Transverse colon (tissue), 4 donors: ENCODE measurements at regions not wholly inside any gene's neighbourhood (a gene's known extent, or its start where the extent isn't known, plus 50 kb on each side); places are given as distances from the start of the nearest gene placed in this dataset.

Experiments
- DNase-seq: peaks from one replicate; pipeline ENCODE4 v3.0.0-alpha.2; 2019
- H3K27ac ChIP-seq, 4 donors: fragments of 200-600 bp; sonication (generic); 2 replicates each; pipeline ENCODE4 v1.5.1; 2016 to 2018; ENCODE audit warnings: inconsistent platforms in 4 of 4
- H3K27me3 ChIP-seq: fragments of 200-600 bp; sonication (generic); 2 replicates; pipeline ENCODE4 v1.5.1; 2017; ENCODE audit warnings: inconsistent platforms
- H3K36me3 ChIP-seq, 4 donors: fragments of 200-600 bp; sonication (generic); 2 replicates each; pipeline ENCODE4 v1.5.1; 2017 to 2019; ENCODE audit warnings: inconsistent platforms in 4 of 4
- H3K4me1 ChIP-seq, 4 donors: fragments of 200-600 bp; sonication (generic); 2 replicates each; pipeline ENCODE4 v1.5.1; 2017 to 2020; ENCODE audit warnings: inconsistent platforms in 4 of 4
- H3K4me3 ChIP-seq, 4 donors: fragments of 200-600 bp; sonication (generic); 1 replicate in 1 of 4; 2 replicates in 3 of 4; pipeline versions ENCODE4 v1.5.1 to v1.6.1; 2017 to 2019; ENCODE audit warnings: inconsistent platforms in 4 of 4
- H3K9me3 ChIP-seq, 2 donors: fragments of 200-600 bp; sonication (generic); 2 replicates each; pipeline ENCODE4 v1.5.1; 2017 to 2019; ENCODE audit warnings: inconsistent platforms in 2 of 2
- EP300 ChIP-seq: sonication (generic); formaldehyde crosslinking; IDR thresholded peaks from one replicate; pipeline ENCODE4 v1.6.1; 2017; ENCODE audit warnings: antibody characterized with exemption, low read depth
- POLR2A ChIP-seq: fragments of 450-650 bp; IDR thresholded peaks from one replicate; pipeline ENCODE4 v1.6.1; 2016; ENCODE audit warnings: antibody characterized with exemption, mild to moderate bottlenecking, moderate library complexity
- POLR2AphosphoS5 ChIP-seq, 3 donors: sonication (generic); formaldehyde crosslinking; IDR thresholded peaks; one replicate each; pipeline ENCODE4 v1.6.1; 2016; ENCODE audit warnings: antibody characterized with exemption in 3 of 3
- WGBS, 2 donors: methylation state at CpG; one replicate each; pipeline ENCODE4 v1.1.5; 2018; ENCODE audit warnings: low coverage in 1 of 2; 5-methylcytosine and 5-hydroxymethylcytosine counted together
- in situ Hi-C, 4 donors: fragments of 200-750 bp; cut with MboI; loops; one replicate each; pipeline versions ENCODE4 v1.15.0 to v1.15.1; 2017; ENCODE audit warnings: low sequenced_read_pairs in 3 of 4, low pct_ligation_motif_present in 1 of 4, low pct_unique_long_range_greater_than_20kb in 1 of 4
- intact Hi-C: fragments of 100-400 bp; cut with DNase I; formaldehyde crosslinking; loops from one replicate; pipeline ENCODE4 v1.15.1; 2023; ENCODE audit warnings: low total_unique reads
- TF ChIP-seq, protein P1 (sequence below), 5 experiments: fragments of 200-600 bp in 3 of 5; fragments of 450-650 bp in 2 of 5; sonication (generic) in 3 of 5; IDR thresholded peaks; 1 replicate in 2 of 5; 2 replicates in 3 of 5; pipeline ENCODE4 v1.5.1; 2016 to 2017; ENCODE audit warnings: antibody characterized with exemption in 5 of 5, inconsistent platforms in 3 of 5, mild to moderate bottlenecking in 2 of 5, moderate library complexity in 1 of 5

DNA sequence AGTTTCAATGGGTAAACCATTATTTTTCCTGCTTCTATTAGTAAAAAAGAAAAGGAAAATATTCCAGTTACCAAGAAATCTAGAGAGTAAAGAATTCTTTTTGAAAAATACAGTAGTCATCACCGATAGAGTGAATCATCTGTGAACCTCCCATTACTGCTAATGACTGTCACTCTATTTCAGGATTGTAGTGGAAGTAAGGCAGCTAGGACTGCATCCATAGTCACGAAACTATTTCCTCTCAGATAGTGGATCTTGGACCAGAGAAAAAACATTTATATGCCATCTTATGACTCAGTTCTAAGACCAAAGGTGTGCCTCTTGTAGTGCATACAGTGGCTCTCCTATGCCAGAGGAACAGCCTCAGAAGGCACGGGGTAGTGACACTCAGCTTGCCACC is 173.9 kb upstream of the PLEKHA5 start:
- in situ Hi-C loops, result no loop called here
- no peak for DNase-seq

DNA sequence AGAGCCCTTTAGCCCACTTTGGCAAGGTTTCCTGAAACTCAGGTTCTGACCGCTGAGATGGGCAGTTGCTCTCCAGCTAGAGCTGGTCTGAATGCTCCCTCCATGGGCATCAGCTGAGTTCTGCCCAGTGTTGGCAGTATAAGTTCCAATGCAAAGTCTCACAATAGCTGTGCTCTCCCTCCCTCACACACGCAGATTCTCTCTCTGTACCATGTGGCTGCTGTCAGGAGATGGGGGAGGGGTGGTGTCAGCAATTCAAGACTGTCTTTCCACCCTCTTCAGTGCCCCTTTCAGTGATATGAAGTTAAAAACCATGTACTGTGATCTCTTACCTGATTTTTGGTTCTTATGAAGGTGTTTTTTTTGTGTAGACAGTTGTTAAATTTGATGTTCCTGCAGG is 164.3 kb upstream of the PLEKHA5 start:
- Histone ChIP-seq H3K4me3 (no peak overlapping the region), H3K27me3 (no peaks in the 10 kb centered on the region), H3K36me3 (no peaks in the 10 kb centered on the region), H3K9me3 (no peaks in the 10 kb centered on the region), H3K4me1 (no peaks in the 10 kb centered on the region), H3K27ac (no peak overlapping the region)
- no peak for DNase-seq
- no peak for TF ChIP-seq POLR2AphosphoS5 (IDR thresholded peaks at IDR 0.05)
- no peak for TF ChIP-seq EP300
- no peak for TF ChIP-seq POLR2A
- intact Hi-C loops (no loop called here), in situ Hi-C loops (no loop called here)
- WGBS, 2 donors, result 72% methylated on average over 2 of the region's 2 CpGs; no CpG with 5 or more reads in 1 of the 2 donors

More for the DNA sequence above, 173.9 kb upstream of the PLEKHA5 start:
- H3K4me1 ChIP-seq, result no peaks in the 10 kb centered on the region
- no peak overlapping the region for H3K4me3 ChIP-seq
- H3K36me3 ChIP-seq, result no peaks in the 10 kb centered on the region
- TF ChIP-seq, protein P1, sequence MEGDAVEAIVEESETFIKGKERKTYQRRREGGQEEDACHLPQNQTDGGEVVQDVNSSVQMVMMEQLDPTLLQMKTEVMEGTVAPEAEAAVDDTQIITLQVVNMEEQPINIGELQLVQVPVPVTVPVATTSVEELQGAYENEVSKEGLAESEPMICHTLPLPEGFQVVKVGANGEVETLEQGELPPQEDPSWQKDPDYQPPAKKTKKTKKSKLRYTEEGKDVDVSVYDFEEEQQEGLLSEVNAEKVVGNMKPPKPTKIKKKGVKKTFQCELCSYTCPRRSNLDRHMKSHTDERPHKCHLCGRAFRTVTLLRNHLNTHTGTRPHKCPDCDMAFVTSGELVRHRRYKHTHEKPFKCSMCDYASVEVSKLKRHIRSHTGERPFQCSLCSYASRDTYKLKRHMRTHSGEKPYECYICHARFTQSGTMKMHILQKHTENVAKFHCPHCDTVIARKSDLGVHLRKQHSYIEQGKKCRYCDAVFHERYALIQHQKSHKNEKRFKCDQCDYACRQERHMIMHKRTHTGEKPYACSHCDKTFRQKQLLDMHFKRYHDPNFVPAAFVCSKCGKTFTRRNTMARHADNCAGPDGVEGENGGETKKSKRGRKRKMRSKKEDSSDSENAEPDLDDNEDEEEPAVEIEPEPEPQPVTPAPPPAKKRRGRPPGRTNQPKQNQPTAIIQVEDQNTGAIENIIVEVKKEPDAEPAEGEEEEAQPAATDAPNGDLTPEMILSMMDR (IDR thresholded peaks at IDR 0.05), result no peak
- TF ChIP-seq POLR2AphosphoS5 (IDR thresholded peaks at IDR 0.05) (no peak), EP300 (no peak), POLR2A (no peak)
- no peaks in the 10 kb centered on the region for H3K27me3 ChIP-seq
- intact Hi-C loops, result no loop called here
- no peaks in the 10 kb centered on the region for H3K9me3 ChIP-seq
- no peak overlapping the region for H3K27ac ChIP-seq
- WGBS, 2 donors, result 40 to 88% methylated on average over 1 to 3 of the region's 3 CpGs

DNA sequence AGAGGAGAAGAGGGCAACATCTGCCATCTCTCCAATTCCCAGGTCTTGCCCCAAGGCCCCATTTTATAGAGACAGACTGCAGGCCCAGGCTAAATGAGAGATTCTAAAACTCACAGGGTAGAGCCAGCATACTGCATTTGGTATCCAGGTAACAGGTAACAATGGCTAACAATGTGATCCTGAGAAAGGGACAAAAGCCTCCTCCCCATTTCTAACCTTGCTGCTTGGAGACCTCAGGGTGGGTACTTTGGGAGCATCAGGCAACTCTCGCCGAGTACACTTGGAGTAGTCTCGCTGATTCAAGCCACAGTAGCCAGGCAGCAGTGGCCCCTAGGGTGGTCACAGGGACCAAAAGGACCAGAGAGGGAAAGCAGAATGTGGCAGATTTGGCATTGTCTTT is 162.6 kb upstream of the PLEKHA5 start:
- DNase-seq, result no peak
- Histone ChIP-seq H3K36me3 (no peaks in the 10 kb centered on the region), H3K9me3 (no peaks in the 10 kb centered on the region), H3K27me3 (no peaks in the 10 kb centered on the region), H3K4me3 (no peak overlapping the region), H3K27ac (no peak overlapping the region), H3K4me1 (no peaks in the 10 kb centered on the region)
- intact Hi-C loops (no loop called here), in situ Hi-C loops (no loop called here)
- WGBS, 2 donors, result 86% methylated on average over 3 of the region's 3 CpGs; no CpG with 5 or more reads in 1 of the 2 donors
- no peak for TF ChIP-seq EP300
- no peak for TF ChIP-seq POLR2A
- TF ChIP-seq POLR2AphosphoS5 (IDR thresholded peaks at IDR 0.05), result no peak
- TF ChIP-seq, protein P1 (IDR thresholded peaks at IDR 0.05), result no peak

DNA sequence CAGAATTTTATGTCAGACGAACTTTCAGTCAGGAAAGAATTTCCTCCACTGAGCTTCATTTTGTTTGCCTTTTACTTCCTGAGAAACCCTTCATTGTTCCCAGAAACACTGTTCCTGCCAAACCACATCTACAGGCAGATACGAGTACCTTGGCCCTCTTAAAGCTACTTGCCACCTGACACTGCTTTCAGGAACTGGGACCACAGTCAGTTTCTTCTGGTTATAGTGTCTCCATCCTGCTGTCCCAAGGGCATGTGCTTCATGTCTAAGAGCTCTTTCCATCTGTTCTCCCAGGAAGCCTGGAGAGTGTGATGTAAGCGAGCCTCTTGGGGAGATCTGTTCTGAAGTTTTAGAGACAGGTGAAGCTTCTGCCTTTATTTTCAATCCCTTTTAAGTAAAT is 161.7 kb upstream of the PLEKHA5 start:
- no peaks in the 10 kb centered on the region for H3K9me3 ChIP-seq
- no peak overlapping the region for H3K27ac ChIP-seq
- H3K27me3 ChIP-seq, result no peaks in the 10 kb centered on the region
- TF ChIP-seq EP300 (no peak), POLR2A (no peak), POLR2AphosphoS5 (IDR thresholded peaks at IDR 0.05) (no peak)
- TF ChIP-seq, protein P1 (IDR thresholded peaks at IDR 0.05), result no peak
- H3K36me3 ChIP-seq, result no peaks in the 10 kb centered on the region
- no peak overlapping the region for H3K4me3 ChIP-seq
- 49 to 57% methylated on average over 2 to 3 of the region's 3 CpGs for WGBS, 2 donors
- in situ Hi-C loops (no loop called here), intact Hi-C loops (no loop called here)
- no peak for DNase-seq
- no peaks in the 10 kb centered on the region for H3K4me1 ChIP-seq

GRCh38 chr12:18969512-18969911 is 160.0 kb upstream of the PLEKHA5 start:
- in situ Hi-C loops (no loop called here), intact Hi-C loops (no loop called here)
- Histone ChIP-seq H3K4me3 (no peak overlapping the region), H3K36me3 (no peaks in the 10 kb centered on the region), H3K27ac (no peak overlapping the region), H3K27me3 (no peaks in the 10 kb centered on the region), H3K4me1 (no peaks in the 10 kb centered on the region), H3K9me3 (no peaks in the 10 kb centered on the region)
- TF ChIP-seq, protein P1 (IDR thresholded peaks at IDR 0.05), result no peak
- TF ChIP-seq EP300 (no peak), POLR2A (no peak), POLR2AphosphoS5 (IDR thresholded peaks at IDR 0.05) (no peak)
- WGBS, 2 donors, result 84 to 100% methylated on average over 2 to 5 of the region's 5 CpGs
- DNase-seq, result no peak
